ENCODE measurements at regions not wholly inside any gene's neighbourhood (a gene's known extent, or its start where the extent isn't known, plus 50 kb on each side); places are given as distances from the start of the nearest gene placed in this dataset.

DNA sequence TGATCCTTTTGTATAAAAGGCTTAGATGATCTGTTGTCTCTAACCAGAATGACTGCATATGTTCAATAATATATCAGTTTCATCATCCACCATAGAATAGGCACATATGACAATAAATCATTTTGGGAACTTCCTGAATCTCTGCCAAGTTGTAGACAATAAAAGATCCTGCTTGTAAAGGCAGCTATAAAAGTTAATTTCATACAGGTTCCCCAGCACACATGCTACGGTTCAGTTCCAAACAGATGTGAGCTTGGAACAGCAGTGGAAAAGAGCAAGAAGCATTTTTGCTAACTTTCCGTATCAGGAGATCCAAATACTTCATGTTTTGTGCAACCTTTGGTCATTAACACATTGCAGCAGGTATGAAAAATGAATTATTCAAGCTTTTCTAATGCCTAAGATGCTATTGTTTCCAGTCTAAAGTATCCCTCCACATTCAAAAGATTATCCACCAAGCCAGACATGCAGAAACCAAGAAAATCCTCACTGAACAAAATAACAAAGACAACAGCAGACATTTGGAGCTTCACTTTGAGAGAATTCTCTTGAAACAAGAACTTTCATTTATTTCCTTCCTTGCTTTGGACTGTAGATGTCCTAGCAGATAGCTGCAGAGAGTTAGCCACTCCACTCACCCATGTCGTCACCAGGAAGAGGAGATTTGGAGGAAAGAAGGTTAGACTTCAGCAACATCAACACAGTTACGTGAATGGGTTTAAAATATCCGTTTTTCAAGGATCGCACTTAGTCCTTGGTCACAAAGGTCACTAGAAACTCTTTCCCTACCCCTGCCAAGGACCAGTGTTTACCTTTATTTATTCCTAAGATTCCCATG, 453.5 kb upstream of the JARID2 start:
- H3K4me3 Mint-ChIP-seq = no peak overlapping the region
- peak overlapping the region; percentile 14 for H3K27ac Mint-ChIP-seq
- TF ChIP-seq, protein P1, sequence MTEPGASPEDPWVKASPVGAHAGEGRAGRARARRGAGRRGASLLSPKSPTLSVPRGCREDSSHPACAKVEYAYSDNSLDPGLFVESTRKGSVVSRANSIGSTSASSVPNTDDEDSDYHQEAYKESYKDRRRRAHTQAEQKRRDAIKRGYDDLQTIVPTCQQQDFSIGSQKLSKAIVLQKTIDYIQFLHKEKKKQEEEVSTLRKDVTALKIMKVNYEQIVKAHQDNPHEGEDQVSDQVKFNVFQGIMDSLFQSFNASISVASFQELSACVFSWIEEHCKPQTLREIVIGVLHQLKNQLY (CRISPR knock-in tag; IDR thresholded peaks at IDR 0.05) = no peak
- TF ChIP-seq, protein P2, sequence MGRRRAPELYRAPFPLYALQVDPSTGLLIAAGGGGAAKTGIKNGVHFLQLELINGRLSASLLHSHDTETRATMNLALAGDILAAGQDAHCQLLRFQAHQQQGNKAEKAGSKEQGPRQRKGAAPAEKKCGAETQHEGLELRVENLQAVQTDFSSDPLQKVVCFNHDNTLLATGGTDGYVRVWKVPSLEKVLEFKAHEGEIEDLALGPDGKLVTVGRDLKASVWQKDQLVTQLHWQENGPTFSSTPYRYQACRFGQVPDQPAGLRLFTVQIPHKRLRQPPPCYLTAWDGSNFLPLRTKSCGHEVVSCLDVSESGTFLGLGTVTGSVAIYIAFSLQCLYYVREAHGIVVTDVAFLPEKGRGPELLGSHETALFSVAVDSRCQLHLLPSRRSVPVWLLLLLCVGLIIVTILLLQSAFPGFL (CRISPR knock-in tag; IDR thresholded peaks at IDR 0.05; ENCODE audit: borderline replicate concordance) = no peak
- TF ChIP-seq CBFB (CRISPR knock-in tag; IDR thresholded peaks at IDR 0.05; ENCODE audit: low read depth) = no peak
- no peak for TF ChIP-seq ETV6 (CRISPR knock-in tag; IDR thresholded peaks at IDR 0.05)
- TF ChIP-seq, protein P3, sequence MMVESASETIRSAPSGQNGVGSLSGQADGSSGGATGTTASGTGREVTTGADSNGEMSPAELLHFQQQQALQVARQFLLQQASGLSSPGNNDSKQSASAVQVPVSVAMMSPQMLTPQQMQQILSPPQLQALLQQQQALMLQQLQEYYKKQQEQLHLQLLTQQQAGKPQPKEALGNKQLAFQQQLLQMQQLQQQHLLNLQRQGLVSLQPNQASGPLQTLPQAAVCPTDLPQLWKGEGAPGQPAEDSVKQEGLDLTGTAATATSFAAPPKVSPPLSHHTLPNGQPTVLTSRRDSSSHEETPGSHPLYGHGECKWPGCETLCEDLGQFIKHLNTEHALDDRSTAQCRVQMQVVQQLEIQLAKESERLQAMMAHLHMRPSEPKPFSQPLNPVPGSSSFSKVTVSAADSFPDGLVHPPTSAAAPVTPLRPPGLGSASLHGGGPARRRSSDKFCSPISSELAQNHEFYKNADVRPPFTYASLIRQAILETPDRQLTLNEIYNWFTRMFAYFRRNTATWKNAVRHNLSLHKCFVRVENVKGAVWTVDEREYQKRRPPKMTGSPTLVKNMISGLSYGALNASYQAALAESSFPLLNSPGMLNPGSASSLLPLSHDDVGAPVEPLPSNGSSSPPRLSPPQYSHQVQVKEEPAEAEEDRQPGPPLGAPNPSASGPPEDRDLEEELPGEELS (CRISPR knock-in tag; IDR thresholded peaks at IDR 0.05) = no peak
- TF ChIP-seq, protein P4, sequence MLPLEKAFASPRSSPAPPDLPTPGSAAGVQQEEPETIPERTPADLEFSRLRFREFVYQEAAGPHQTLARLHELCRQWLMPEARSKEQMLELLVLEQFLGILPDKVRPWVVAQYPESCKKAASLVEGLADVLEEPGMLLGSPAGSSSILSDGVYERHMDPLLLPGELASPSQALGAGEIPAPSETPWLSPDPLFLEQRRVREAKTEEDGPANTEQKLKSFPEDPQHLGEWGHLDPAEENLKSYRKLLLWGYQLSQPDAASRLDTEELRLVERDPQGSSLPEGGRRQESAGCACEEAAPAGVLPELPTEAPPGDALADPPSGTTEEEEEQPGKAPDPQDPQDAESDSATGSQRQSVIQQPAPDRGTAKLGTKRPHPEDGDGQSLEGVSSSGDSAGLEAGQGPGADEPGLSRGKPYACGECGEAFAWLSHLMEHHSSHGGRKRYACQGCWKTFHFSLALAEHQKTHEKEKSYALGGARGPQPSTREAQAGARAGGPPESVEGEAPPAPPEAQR (CRISPR knock-in tag; IDR thresholded peaks at IDR 0.05) = no peak
- no peak for TF ChIP-seq ZBTB21 (CRISPR knock-in tag; IDR thresholded peaks at IDR 0.05; ENCODE audit: borderline replicate concordance)
- no peak for TF ChIP-seq RELA (CRISPR knock-in tag; IDR thresholded peaks at IDR 0.05; ENCODE audit: borderline replicate concordance)
- TF ChIP-seq NR2C2 (CRISPR knock-in tag; IDR thresholded peaks at IDR 0.05) = no peak
- no peak for TF ChIP-seq CREM (CRISPR knock-in tag; IDR thresholded peaks at IDR 0.05)
- TF ChIP-seq, protein P5, sequence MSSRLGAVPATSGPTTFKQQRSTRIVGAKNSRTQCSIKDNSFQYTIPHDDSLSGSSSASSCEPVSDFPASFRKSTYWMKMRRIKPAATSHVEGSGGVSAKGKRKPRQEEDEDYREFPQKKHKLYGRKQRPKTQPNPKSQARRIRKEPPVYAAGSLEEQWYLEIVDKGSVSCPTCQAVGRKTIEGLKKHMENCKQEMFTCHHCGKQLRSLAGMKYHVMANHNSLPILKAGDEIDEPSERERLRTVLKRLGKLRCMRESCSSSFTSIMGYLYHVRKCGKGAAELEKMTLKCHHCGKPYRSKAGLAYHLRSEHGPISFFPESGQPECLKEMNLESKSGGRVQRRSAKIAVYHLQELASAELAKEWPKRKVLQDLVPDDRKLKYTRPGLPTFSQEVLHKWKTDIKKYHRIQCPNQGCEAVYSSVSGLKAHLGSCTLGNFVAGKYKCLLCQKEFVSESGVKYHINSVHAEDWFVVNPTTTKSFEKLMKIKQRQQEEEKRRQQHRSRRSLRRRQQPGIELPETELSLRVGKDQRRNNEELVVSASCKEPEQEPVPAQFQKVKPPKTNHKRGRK (CRISPR knock-in tag; IDR thresholded peaks at IDR 0.05; ENCODE audit: borderline replicate concordance) = no peak
- ChIA-PET CTCF (interaction anchor here (0.6 kb wide), 1 partner anchor 600 kb away, joined by 3 read pairs; no protein-coding TSS in a partner anchor), POLR2A (no interaction called here)
- H3K27me3 Mint-ChIP-seq (ENCODE audit: low read depth) = no peaks in the 10 kb centered on the region
- no peaks in the 10 kb centered on the region for H3K36me3 Mint-ChIP-seq
- H3K4me1 Mint-ChIP-seq = peaks cover 46% of the 10 kb centered on the region
- peaks cover 3% of the 10 kb centered on the region; the same call in 1 of the 2 replicates for H3K9me3 Mint-ChIP-seq
- no peak for DNase-seq (ENCODE audit: low spot score)
- ATAC-seq = no peak

DNA sequence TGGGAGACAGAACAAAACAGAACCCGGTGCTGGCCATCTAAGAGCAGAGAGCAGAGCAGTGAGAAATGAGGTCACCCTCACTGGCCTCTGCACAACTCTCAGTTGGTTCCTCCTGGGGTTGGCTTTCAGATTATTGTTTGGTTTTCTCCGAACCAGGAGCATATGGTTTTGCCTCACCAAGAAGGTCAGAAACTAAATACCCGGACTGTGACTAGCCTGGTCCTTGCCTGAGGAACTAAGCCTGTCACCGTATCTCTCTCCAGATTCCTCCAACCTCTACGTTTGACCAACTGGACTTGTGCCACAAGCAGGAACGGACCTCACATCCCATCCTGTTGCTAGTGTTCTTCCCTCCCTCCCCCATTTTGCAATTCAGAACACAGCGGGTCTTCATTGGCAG, 450.4 kb upstream of the JARID2 start:
- no peak for ATAC-seq
- Mint-ChIP-seq H3K9me3 (peaks cover 18% of the 10 kb centered on the region), H3K27me3 (ENCODE audit: low read depth) (no peaks in the 10 kb centered on the region), H3K4me1 (peaks cover 40% of the 10 kb centered on the region), H3K36me3 (peaks cover 13% of the 10 kb centered on the region), H3K27ac (no peak overlapping the region), H3K4me3 (no peak overlapping the region)
- CTCF ChIA-PET = no interaction called here
- TF ChIP-seq RORB (CRISPR knock-in tag; IDR thresholded peaks at IDR 0.05) (no peak), ZNF416 (CRISPR knock-in tag; IDR thresholded peaks at IDR 0.05) (no peak), CREM (CRISPR knock-in tag; IDR thresholded peaks at IDR 0.05) (no peak), HMGA2 (CRISPR knock-in tag; IDR thresholded peaks at IDR 0.05) (no peak), ZNF121 (CRISPR knock-in tag; IDR thresholded peaks at IDR 0.05) (no peak)
- TF ChIP-seq, protein P6, sequence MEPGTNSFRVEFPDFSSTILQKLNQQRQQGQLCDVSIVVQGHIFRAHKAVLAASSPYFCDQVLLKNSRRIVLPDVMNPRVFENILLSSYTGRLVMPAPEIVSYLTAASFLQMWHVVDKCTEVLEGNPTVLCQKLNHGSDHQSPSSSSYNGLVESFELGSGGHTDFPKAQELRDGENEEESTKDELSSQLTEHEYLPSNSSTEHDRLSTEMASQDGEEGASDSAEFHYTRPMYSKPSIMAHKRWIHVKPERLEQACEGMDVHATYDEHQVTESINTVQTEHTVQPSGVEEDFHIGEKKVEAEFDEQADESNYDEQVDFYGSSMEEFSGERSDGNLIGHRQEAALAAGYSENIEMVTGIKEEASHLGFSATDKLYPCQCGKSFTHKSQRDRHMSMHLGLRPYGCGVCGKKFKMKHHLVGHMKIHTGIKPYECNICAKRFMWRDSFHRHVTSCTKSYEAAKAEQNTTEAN (CRISPR knock-in tag; IDR thresholded peaks at IDR 0.05) = no peak
- TF ChIP-seq, protein P7, sequence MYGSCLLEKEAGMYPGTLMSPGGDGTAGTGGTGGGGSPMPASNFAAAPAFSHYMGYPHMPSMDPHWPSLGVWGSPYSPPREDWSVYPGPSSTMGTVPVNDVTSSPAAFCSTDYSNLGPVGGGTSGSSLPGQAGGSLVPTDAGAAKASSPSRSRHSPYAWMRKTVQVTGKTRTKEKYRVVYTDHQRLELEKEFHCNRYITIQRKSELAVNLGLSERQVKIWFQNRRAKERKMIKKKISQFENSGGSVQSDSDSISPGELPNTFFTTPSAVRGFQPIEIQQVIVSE (CRISPR knock-in tag; IDR thresholded peaks at IDR 0.05; ENCODE audit: borderline replicate concordance) = no peak
- DNase-seq (ENCODE audit: low spot score) = no peak
- POLR2A ChIA-PET = no interaction called here
